Neural cell (in vitro differentiated cells): ENCODE measurements at regions not wholly inside any gene's neighbourhood (a gene's known extent, or its start where the extent isn't known, plus 50 kb on each side); places are given as distances from the start of the nearest gene placed in this dataset.

ENCODE experiments used
- H2AFZ ChIP-seq: fragments of 200-600, 300-800 bp; sonication (generic), shearing (Covaris generic); 2 replicates; pipeline ENCODE4 v1.6.0; 2014; ENCODE audit warnings: low read depth, mild to moderate bottlenecking, antibody characterized with exemption, low read length, moderate library complexity
- H3F3A ChIP-seq: fragments of 200-600 bp; shearing (Covaris generic); 2 replicates; pipeline ENCODE4 v1.6.1; 2016; ENCODE audit warnings: mild to moderate bottlenecking, moderate library complexity, mixed read lengths, antibody characterized with exemption, low read length; ENCODE audit not compliant: insufficient read depth, poor library complexity, severe bottlenecking
- H3K27ac ChIP-seq: fragments of 200-600, 300-800 bp; sonication (generic), shearing (Covaris generic); 2 replicates; pipeline ENCODE4 v1.5.1; 2014; ENCODE audit warnings: mild to moderate bottlenecking, low read length, moderate library complexity
- H3K27me3 ChIP-seq: fragments of 300-800, 200-600 bp; sonication (generic), shearing (Covaris generic); 2 replicates; pipeline ENCODE4 v1.6.0; 2014; ENCODE audit warnings: mild to moderate bottlenecking, low read depth, low read length, moderate library complexity; ENCODE audit not compliant: insufficient read depth
- H3K36me3 ChIP-seq: fragments of 300-800, 200-600 bp; sonication (generic), shearing (Covaris generic); 2 replicates; pipeline ENCODE4 v1.5.1; 2014; ENCODE audit warnings: mild to moderate bottlenecking, antibody characterized with exemption, low read length, moderate library complexity; ENCODE audit not compliant: insufficient read depth
- H3K4me2 ChIP-seq: fragments of 300-800, 200-600 bp; sonication (generic), shearing (Covaris generic); 2 replicates; pipeline ENCODE4 v1.6.0; 2014; ENCODE audit warnings: mild to moderate bottlenecking, low read length
- H3K4me3 ChIP-seq: fragments of 300-800, 200-600 bp; sonication (generic), shearing (Covaris generic); 2 replicates; pipeline ENCODE4 v1.5.1; 2014; ENCODE audit warnings: mild to moderate bottlenecking, low read length, moderate library complexity
- H3K79me2 ChIP-seq: fragments of 200-600 bp; shearing (Covaris generic); replicated peaks from 2 replicates; pipeline ENCODE4 v1.6.0; 2014; ENCODE audit warnings: mild to moderate bottlenecking, low read length, moderate library complexity; ENCODE audit not compliant: insufficient read depth
- H3K9ac ChIP-seq: fragments of 300-800, 200-600 bp; sonication (generic), shearing (Covaris generic); 2 replicates; pipeline ENCODE4 v1.6.1; 2016; ENCODE audit warnings: mild to moderate bottlenecking, low read length, mixed read lengths
- H3K9me2 ChIP-seq: fragments of 200-600 bp; shearing (Covaris generic); 2 replicates; pipeline ENCODE4 v1.6.1; 2016; ENCODE audit warnings: mild to moderate bottlenecking, low read length, mixed read lengths; ENCODE audit not compliant: insufficient read depth
- H3K9me3 ChIP-seq: fragments of 200-600, 300-800 bp; sonication (generic), shearing (Covaris generic); 2 replicates; pipeline ENCODE4 v1.6.1; 2016; ENCODE audit warnings: mild to moderate bottlenecking, mixed run types, low read length, moderate library complexity, mixed read lengths
- H4K20me1 ChIP-seq: fragments of 200-600 bp; shearing (Covaris generic); 2 replicates; pipeline ENCODE4 v1.6.1; 2016; ENCODE audit warnings: mild to moderate bottlenecking, mixed run types; ENCODE audit not compliant: insufficient read depth
- EP300 ChIP-seq: fragments of 450-650 bp; conservative IDR thresholded peaks from 2 replicates; pipeline ENCODE4 v1.6.1; 2014; ENCODE audit warnings: antibody characterized with exemption, mild to moderate bottlenecking, moderate library complexity; ENCODE audit not compliant: poor library complexity, severe bottlenecking
- EZH2 ChIP-seq: fragments of 200-600, 300-800 bp; shearing (Covaris generic), sonication (generic); IDR thresholded peaks from 2 replicates; pipeline ENCODE4 v1.6.1; 2014; ENCODE audit warnings: antibody characterized with exemption, low read length, borderline replicate concordance, mild to moderate bottlenecking; ENCODE audit not compliant: insufficient read depth, poor library complexity, severe bottlenecking
- MXI1 ChIP-seq: fragments of 450-650 bp; conservative IDR thresholded peaks from 2 replicates; pipeline ENCODE4 v1.6.1; 2014; ENCODE audit warnings: antibody characterized with exemption, mild to moderate bottlenecking; ENCODE audit not compliant: poor library complexity, severe bottlenecking
- POLR2AphosphoS5 ChIP-seq: IDR thresholded peaks from 2 replicates; pipeline ENCODE4 v1.6.1; 2012
- RAD21 ChIP-seq: fragments of 450-650 bp; conservative IDR thresholded peaks from 2 replicates; pipeline ENCODE4 v1.6.1; 2014; ENCODE audit warnings: antibody characterized with exemption, mild to moderate bottlenecking, moderate library complexity
- REST ChIP-seq: IDR thresholded peaks from 2 replicates; pipeline ENCODE4 v1.6.1; 2012; ENCODE audit warnings: borderline replicate concordance
- SMC3 ChIP-seq: fragments of 450-650 bp; conservative IDR thresholded peaks from 2 replicates; pipeline ENCODE4 v1.6.1; 2014; ENCODE audit warnings: antibody characterized with exemption, mild to moderate bottlenecking, moderate library complexity; ENCODE audit not compliant: poor library complexity
- TAF1 ChIP-seq: IDR thresholded peaks from 2 replicates; pipeline ENCODE4 v1.6.1; 2012; ENCODE audit warnings: low read depth
- TF ChIP-seq, protein P1 (sequence below): fragments of 450-650 bp; IDR thresholded peaks from 2 replicates; pipeline ENCODE4 v1.5.1; 2014; ENCODE audit warnings: antibody characterized with exemption, mild to moderate bottlenecking, moderate library complexity; ENCODE audit not compliant: poor library complexity, severe bottlenecking

DNA sequence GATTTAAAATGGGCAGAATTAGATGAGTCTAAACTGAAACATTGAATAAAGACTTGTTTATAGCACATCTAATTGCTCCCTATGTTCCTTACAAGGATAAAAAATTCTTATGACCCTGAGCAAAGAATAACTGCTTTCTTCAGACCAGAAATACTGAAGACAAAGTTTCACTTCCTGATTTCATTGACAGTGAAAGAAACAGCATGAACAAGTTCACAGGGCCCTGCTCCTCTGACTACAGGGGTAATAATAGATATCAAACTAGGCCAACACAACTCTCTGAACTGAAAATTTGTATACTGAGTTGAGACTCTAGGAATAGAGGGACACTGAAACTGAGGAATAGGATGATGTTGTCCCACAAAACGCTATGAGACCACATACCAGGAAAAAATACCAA is 1383.3 kb upstream of the CDH2 start:
- Histone ChIP-seq H3K4me2 (no peak overlapping the region), H2AFZ (no peak overlapping the region), H4K20me1 (no peaks in the 10 kb centered on the region), H3K27me3 (no peaks in the 10 kb centered on the region), H3K79me2 (no peaks in the 10 kb centered on the region), H3K27ac (no peak overlapping the region), H3K9ac (no peak overlapping the region), H3K9me2 (no peaks in the 10 kb centered on the region), H3K9me3 (no peaks in the 10 kb centered on the region), H3K4me3 (no peak overlapping the region), H3K36me3 (no peaks in the 10 kb centered on the region), H3F3A (no peaks in the 10 kb centered on the region)
- TF ChIP-seq POLR2AphosphoS5 (no peak), EP300 (no peak), TAF1 (no peak), MXI1 (no peak), REST (no peak), EZH2 (no peak), RAD21 (no peak)
- TF ChIP-seq, protein P1, sequence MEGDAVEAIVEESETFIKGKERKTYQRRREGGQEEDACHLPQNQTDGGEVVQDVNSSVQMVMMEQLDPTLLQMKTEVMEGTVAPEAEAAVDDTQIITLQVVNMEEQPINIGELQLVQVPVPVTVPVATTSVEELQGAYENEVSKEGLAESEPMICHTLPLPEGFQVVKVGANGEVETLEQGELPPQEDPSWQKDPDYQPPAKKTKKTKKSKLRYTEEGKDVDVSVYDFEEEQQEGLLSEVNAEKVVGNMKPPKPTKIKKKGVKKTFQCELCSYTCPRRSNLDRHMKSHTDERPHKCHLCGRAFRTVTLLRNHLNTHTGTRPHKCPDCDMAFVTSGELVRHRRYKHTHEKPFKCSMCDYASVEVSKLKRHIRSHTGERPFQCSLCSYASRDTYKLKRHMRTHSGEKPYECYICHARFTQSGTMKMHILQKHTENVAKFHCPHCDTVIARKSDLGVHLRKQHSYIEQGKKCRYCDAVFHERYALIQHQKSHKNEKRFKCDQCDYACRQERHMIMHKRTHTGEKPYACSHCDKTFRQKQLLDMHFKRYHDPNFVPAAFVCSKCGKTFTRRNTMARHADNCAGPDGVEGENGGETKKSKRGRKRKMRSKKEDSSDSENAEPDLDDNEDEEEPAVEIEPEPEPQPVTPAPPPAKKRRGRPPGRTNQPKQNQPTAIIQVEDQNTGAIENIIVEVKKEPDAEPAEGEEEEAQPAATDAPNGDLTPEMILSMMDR, result no peak

- H3K27ac ChIP-seq, result no peak overlapping the region
- TF ChIP-seq POLR2AphosphoS5, result no peak
- TF ChIP-seq, protein P1, result no peak
- TF ChIP-seq EZH2, result no peak
- no peak for TF ChIP-seq EP300
- no peak for TF ChIP-seq MXI1
- no peak for TF ChIP-seq SMC3
- no peak for TF ChIP-seq RAD21
- H3K36me3 ChIP-seq, result no peaks in the 10 kb centered on the region
- no peaks in the 10 kb centered on the region for H3K9me3 ChIP-seq
- no peak overlapping the region for H3K9ac ChIP-seq
- no peaks in the 10 kb centered on the region for H3K79me2 ChIP-seq
- no peak overlapping the region for H2AFZ ChIP-seq
- no peak overlapping the region for H3K4me2 ChIP-seq
- no peaks in the 10 kb centered on the region for H4K20me1 ChIP-seq
- H3F3A ChIP-seq, result no peaks in the 10 kb centered on the region
- no peaks in the 10 kb centered on the region for H3K27me3 ChIP-seq
- H3K4me3 ChIP-seq, result no peak overlapping the region
- no peaks in the 10 kb centered on the region for H3K9me2 ChIP-seq
These were observed 1379.1 kb upstream of the CDH2 start for GRCh38 chr18:29556070-29556469.
